HFFc6 (cell line): ENCODE measurements at regions not wholly inside any gene's neighbourhood (a gene's known extent, or its start where the extent isn't known, plus 50 kb on each side); places are given as distances from the start of the nearest gene placed in this dataset.

Source experiments
- DNase-seq: peaks from one replicate; pipeline ENCODE4 v3.0.0-alpha.2; 2018
- H3K27ac Mint-ChIP-seq: 2 replicates; pipeline ENCODE4 v1.8.0; 2020; ENCODE audit warnings: mild to moderate bottlenecking, mixed read lengths
- H3K27me3 Mint-ChIP-seq: 2 replicates; pipeline ENCODE4 v1.8.0; 2021; ENCODE audit warnings: mild to moderate bottlenecking, moderate library complexity, mixed read lengths; ENCODE audit not compliant: insufficient read depth
- H3K36me3 Mint-ChIP-seq: 2 replicates; pipeline ENCODE4 v1.8.0; 2021; ENCODE audit warnings: low read depth, mixed read lengths
- H3K4me1 Mint-ChIP-seq: 2 replicates; pipeline ENCODE4 v1.8.0; 2020; ENCODE audit warnings: low read depth, mixed read lengths
- H3K4me3 Mint-ChIP-seq: 2 replicates; pipeline ENCODE4 v1.8.0; 2020; ENCODE audit warnings: mild to moderate bottlenecking, moderate library complexity, mixed read lengths
- H3K9me3 Mint-ChIP-seq: 2 replicates; pipeline ENCODE4 v1.8.0; 2020; ENCODE audit warnings: mild to moderate bottlenecking, mixed read lengths
- TF ChIP-seq, protein P1 (sequence below): fragments of 200-600 bp; sonication (generic); IDR thresholded peaks from 2 replicates; pipeline ENCODE4 v1.5.0; 2021; ENCODE audit warnings: antibody characterized with exemption, mild to moderate bottlenecking

DNA sequence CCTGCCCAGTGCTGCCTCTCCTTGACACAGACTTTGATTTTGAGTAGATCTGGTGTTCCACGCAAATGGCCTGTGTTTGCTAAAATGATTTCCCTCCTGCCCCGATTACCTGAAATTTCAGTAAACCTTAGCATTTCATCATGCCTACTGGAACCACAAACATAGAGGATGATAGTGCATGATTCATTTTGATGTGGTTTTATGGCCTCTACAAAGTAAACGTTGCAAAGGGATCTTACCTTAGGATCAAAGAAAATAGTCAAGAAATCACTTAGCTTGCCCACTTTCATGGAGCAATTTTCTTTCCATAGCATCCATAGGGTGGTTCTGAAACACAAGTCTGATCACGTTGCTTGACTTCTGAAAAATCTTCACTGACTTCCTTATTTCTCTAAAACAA lies 524.6 kb upstream of the ATP11B start:
- H3K36me3 Mint-ChIP-seq, result no peaks in the 10 kb centered on the region
- H3K27ac Mint-ChIP-seq, result no peak overlapping the region
- H3K27me3 Mint-ChIP-seq, result no peaks in the 10 kb centered on the region
- H3K9me3 Mint-ChIP-seq, result peaks cover 37% of the 10 kb centered on the region
- H3K4me3 Mint-ChIP-seq, result no peak overlapping the region
- TF ChIP-seq, protein P1, sequence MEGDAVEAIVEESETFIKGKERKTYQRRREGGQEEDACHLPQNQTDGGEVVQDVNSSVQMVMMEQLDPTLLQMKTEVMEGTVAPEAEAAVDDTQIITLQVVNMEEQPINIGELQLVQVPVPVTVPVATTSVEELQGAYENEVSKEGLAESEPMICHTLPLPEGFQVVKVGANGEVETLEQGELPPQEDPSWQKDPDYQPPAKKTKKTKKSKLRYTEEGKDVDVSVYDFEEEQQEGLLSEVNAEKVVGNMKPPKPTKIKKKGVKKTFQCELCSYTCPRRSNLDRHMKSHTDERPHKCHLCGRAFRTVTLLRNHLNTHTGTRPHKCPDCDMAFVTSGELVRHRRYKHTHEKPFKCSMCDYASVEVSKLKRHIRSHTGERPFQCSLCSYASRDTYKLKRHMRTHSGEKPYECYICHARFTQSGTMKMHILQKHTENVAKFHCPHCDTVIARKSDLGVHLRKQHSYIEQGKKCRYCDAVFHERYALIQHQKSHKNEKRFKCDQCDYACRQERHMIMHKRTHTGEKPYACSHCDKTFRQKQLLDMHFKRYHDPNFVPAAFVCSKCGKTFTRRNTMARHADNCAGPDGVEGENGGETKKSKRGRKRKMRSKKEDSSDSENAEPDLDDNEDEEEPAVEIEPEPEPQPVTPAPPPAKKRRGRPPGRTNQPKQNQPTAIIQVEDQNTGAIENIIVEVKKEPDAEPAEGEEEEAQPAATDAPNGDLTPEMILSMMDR, result no peak
- DNase-seq, result no peak
- no peaks in the 10 kb centered on the region for H3K4me1 Mint-ChIP-seq

GRCh38 chr3:182276512-182276911 lies 516.8 kb upstream of the ATP11B start:
- H3K27me3 Mint-ChIP-seq, result no peaks in the 10 kb centered on the region
- no peaks in the 10 kb centered on the region for H3K4me1 Mint-ChIP-seq
- DNase-seq, result no peak

GRCh38 chr3:182284793-182285192 lies 508.5 kb upstream of the ATP11B start:
- TF ChIP-seq, protein P1, result no peak
- H3K9me3 Mint-ChIP-seq, result peaks cover 35% of the 10 kb centered on the region
- no peaks in the 10 kb centered on the region for H3K4me1 Mint-ChIP-seq
- no peak overlapping the region for H3K4me3 Mint-ChIP-seq
- DNase-seq, result no peak
- H3K36me3 Mint-ChIP-seq, result no peaks in the 10 kb centered on the region
- no peaks in the 10 kb centered on the region for H3K27me3 Mint-ChIP-seq
- no peak overlapping the region for H3K27ac Mint-ChIP-seq

More at GRCh38 chr3:182276512-182276911, 516.8 kb upstream of the ATP11B start:
- Mint-ChIP-seq H3K9me3 (peaks cover 40% of the 10 kb centered on the region), H3K27ac (no peak overlapping the region), H3K36me3 (no peaks in the 10 kb centered on the region), H3K4me3 (no peak overlapping the region)
- TF ChIP-seq, protein P1, result no peak

DNA sequence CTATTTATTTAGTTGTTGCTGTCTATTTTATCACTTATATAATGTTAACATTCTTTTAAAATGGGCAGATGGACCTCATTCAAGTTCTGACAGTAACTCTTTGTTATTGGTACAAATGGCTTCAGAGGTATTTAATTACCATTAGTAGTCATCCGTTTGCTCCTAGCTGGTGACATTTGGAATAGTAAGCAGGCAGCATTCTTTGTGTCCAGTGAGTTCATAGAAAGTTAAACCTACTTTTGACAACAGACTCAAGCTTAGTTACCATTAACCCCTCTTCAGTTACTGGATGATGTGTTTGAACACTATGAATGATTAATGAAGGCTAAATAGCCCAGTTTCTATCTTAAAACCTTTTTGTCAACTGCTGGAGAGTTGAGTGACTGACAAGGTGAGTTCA lies 500.7 kb upstream of the ATP11B start:
- Mint-ChIP-seq H3K36me3 (no peaks in the 10 kb centered on the region), H3K27me3 (peaks cover 2% of the 10 kb centered on the region; the same call in 1 of the 2 replicates), H3K4me3 (no peak overlapping the region), H3K9me3 (peaks cover 44% of the 10 kb centered on the region), H3K27ac (no peak overlapping the region), H3K4me1 (no peaks in the 10 kb centered on the region)
- TF ChIP-seq, protein P1, result no peak
- DNase-seq, result no peak

GRCh38 chr3:182294256-182294655 lies 499.0 kb upstream of the ATP11B start:
- H3K27ac Mint-ChIP-seq, result no peak overlapping the region
- no peak for DNase-seq

More at GRCh38 chr3:182294256-182294655, 499.0 kb upstream of the ATP11B start:
- TF ChIP-seq, protein P1, result no peak
- H3K4me1 Mint-ChIP-seq, result no peaks in the 10 kb centered on the region
- peaks cover 2% of the 10 kb centered on the region; the same call in 1 of the 2 replicates for H3K27me3 Mint-ChIP-seq
- no peak overlapping the region for H3K4me3 Mint-ChIP-seq
- H3K9me3 Mint-ChIP-seq, result peaks cover 56% of the 10 kb centered on the region
- no peaks in the 10 kb centered on the region for H3K36me3 Mint-ChIP-seq
